GM12891 (cell line): ENCODE measurements at regions not wholly inside any gene's neighbourhood (a gene's known extent, or its start where the extent isn't known, plus 50 kb on each side); places are given as distances from the start of the nearest gene placed in this dataset.

ENCODE experiments used
- DNase-seq: peaks from one replicate; pipeline ENCODE4 v3.0.0; 2011; ENCODE audit warnings: low spot score; ENCODE audit not compliant: insufficient read length
- FAIRE-seq: peaks from 2 replicates; lab custom pipeline; 2011; peaks lifted over from hg19 to GRCh38; lab: Jason Lieb, UNC
- PAX5 ChIP-seq: IDR thresholded peaks from 2 replicates; pipeline ENCODE4 v1.6.1; 2011; ENCODE audit warnings: low read length, moderate library complexity, mild to moderate bottlenecking; ENCODE audit not compliant: insufficient read depth, severe bottlenecking
- POLR2A ChIP-seq: IDR thresholded peaks from 2 replicates; pipeline ENCODE4 v1.6.1; 2011; ENCODE audit warnings: low read depth, low read length, control low read depth
- POLR2AphosphoS5 ChIP-seq: IDR thresholded peaks from 2 replicates; pipeline ENCODE4 v1.6.1; 2011; ENCODE audit warnings: low read depth, low read length, control low read depth
- POU2F2 ChIP-seq: IDR thresholded peaks from 2 replicates; pipeline ENCODE4 v1.6.1; 2011; ENCODE audit warnings: low read depth, mild to moderate bottlenecking, control low read depth, low read length, moderate library complexity
- SPI1 ChIP-seq: IDR thresholded peaks from 2 replicates; pipeline ENCODE4 v1.6.1; 2011; ENCODE audit warnings: low read depth, low read length, control low read depth
- TAF1 ChIP-seq: IDR thresholded peaks from 2 replicates; pipeline ENCODE4 v1.6.1; 2011; ENCODE audit warnings: low read depth, low read length, control low read depth

GRCh38 chr2:4024605-4025004, 321.2 kb downstream of the DCDC2C start:
- DNase-seq, result no peak
- no peak for FAIRE-seq
- TF ChIP-seq POU2F2, result no peak
- TF ChIP-seq POLR2A, result no peak
- no peak for TF ChIP-seq PAX5
- TF ChIP-seq SPI1, result no peak
- no peak for TF ChIP-seq POLR2AphosphoS5
- TF ChIP-seq TAF1, result no peak

- DNase-seq, result no peak
- no peak for FAIRE-seq
Measured at GRCh38 chr2:4029081-4029480, 325.7 kb downstream of the DCDC2C start.

GRCh38 chr2:4039896-4040295, 336.5 kb downstream of the DCDC2C start:
- no peak for DNase-seq
- TF ChIP-seq TAF1 (no peak), POLR2AphosphoS5 (no peak), SPI1 (no peak), PAX5 (no peak), POLR2A (no peak)
- no peak for FAIRE-seq

More at GRCh38 chr2:4029081-4029480, 325.7 kb downstream of the DCDC2C start:
- TF ChIP-seq TAF1 (no peak), POLR2AphosphoS5 (no peak), POU2F2 (no peak), POLR2A (no peak), SPI1 (no peak), PAX5 (no peak)

GRCh38 chr2:4047961-4048891, 344.9 kb downstream of the DCDC2C start:
- DNase-seq (no peak), FAIRE-seq (no peak)
- TF ChIP-seq SPI1, result no peak
- TF ChIP-seq POU2F2, result no peak
- TF ChIP-seq POLR2A, result no peak
- TF ChIP-seq TAF1, result no peak
- TF ChIP-seq POLR2AphosphoS5, result no peak
- no peak for TF ChIP-seq PAX5

GRCh38 chr2:4049463-4049862, 346.1 kb downstream of the DCDC2C start:
- FAIRE-seq (no peak), DNase-seq (no peak)
- TF ChIP-seq POU2F2, result no peak

- FAIRE-seq, result no peak
- DNase-seq, result no peak
- TF ChIP-seq SPI1 (no peak), POU2F2 (no peak), POLR2AphosphoS5 (no peak), TAF1 (no peak)
Measured at GRCh38 chr2:4053769-4054493, 350.6 kb downstream of the DCDC2C start.

- FAIRE-seq (no peak), DNase-seq (no peak)
Measured at GRCh38 chr2:4066217-4066616, 362.8 kb downstream of the DCDC2C start.

GRCh38 chr2:4073026-4073569, 369.7 kb downstream of the DCDC2C start:
- no peak for DNase-seq
- FAIRE-seq, result no peak
- TF ChIP-seq POLR2A, result no peak
- no peak for TF ChIP-seq POLR2AphosphoS5
- no peak for TF ChIP-seq TAF1
- TF ChIP-seq SPI1, result no peak
- TF ChIP-seq POU2F2, result no peak
- TF ChIP-seq PAX5, result no peak

More at GRCh38 chr2:4066217-4066616, 362.8 kb downstream of the DCDC2C start:
- TF ChIP-seq SPI1, result no peak
- TF ChIP-seq TAF1, result no peak
- no peak for TF ChIP-seq PAX5

GRCh38 chr2:4077017-4077416, 373.6 kb downstream of the DCDC2C start:
- TF ChIP-seq SPI1 (no peak), POU2F2 (no peak), TAF1 (no peak), POLR2AphosphoS5 (no peak), POLR2A (no peak), PAX5 (no peak)
- FAIRE-seq (no peak), DNase-seq (no peak)
